ENCODE measurements at regions not wholly inside any gene's neighbourhood (a gene's known extent, or its start where the extent isn't known, plus 50 kb on each side); places are given as distances from the start of the nearest gene placed in this dataset.

GRCh38 chr5:1699394-1699793, 100.2 kb downstream of the MRPL36 start:
- intact Hi-C loops (cut with DNase I): loop anchor here in 1 of 4 donors (5.0 kb wide), 1 partner anchor 1833 kb away; no protein-coding TSS in a partner anchor
- WGBS, 3 donors: 78 to 83% (median 82%) methylated on average over 6 of the region's 6 CpGs
- H3K4me3 ChIP-seq: no peak overlapping the region
- H3K27ac ChIP-seq: no peak overlapping the region
- no peaks in the 10 kb centered on the region for H3K9me3 ChIP-seq
- TF ChIP-seq CTCF (IDR thresholded peaks at IDR 0.05) (no peak), EP300 (IDR thresholded peaks at IDR 0.05) (no peak), POLR2A (IDR thresholded peaks at IDR 0.05) (no peak)
- no peaks in the 10 kb centered on the region for H3K27me3 ChIP-seq
- no peak for DNase-seq
- no peaks in the 10 kb centered on the region for H3K4me1 ChIP-seq (ENCODE audit: insufficient read depth)
- no peaks in the 10 kb centered on the region for H3K36me3 ChIP-seq

GRCh38 chr5:1698589-1699316, 100.9 kb downstream of the MRPL36 start:
- WGBS, 3 donors: 83 to 85% (median 83%) methylated on average over 12 of the region's 12 CpGs
- H3K9me3 ChIP-seq: no peaks in the 10 kb centered on the region
- H3K27me3 ChIP-seq: no peaks in the 10 kb centered on the region
- H3K36me3 ChIP-seq: no peaks in the 10 kb centered on the region
- H3K27ac ChIP-seq: no peak overlapping the region
- H3K4me3 ChIP-seq: no peak overlapping the region
- TF ChIP-seq EP300 (IDR thresholded peaks at IDR 0.05) (no peak), POLR2A (IDR thresholded peaks at IDR 0.05) (no peak), CTCF (IDR thresholded peaks at IDR 0.05) (no peak)
- H3K4me1 ChIP-seq (ENCODE audit: insufficient read depth): no peaks in the 10 kb centered on the region
- no peak for DNase-seq
- intact Hi-C loops (cut with DNase I): loop anchor here in 1 of 4 donors (5.0 kb wide), 1 partner anchor 1834 kb away; no protein-coding TSS in a partner anchor

- no peak overlapping the region for H3K4me3 ChIP-seq
- WGBS, 3 donors: 50 to 52% (median 50%) methylated on average over 2 of the region's 2 CpGs
- no peaks in the 10 kb centered on the region for H3K4me1 ChIP-seq (ENCODE audit: insufficient read depth)
- no peaks in the 10 kb centered on the region for H3K9me3 ChIP-seq
- TF ChIP-seq POLR2A (IDR thresholded peaks at IDR 0.05) (no peak), EP300 (IDR thresholded peaks at IDR 0.05) (no peak), CTCF (IDR thresholded peaks at IDR 0.05) (no peak)
- no peak overlapping the region for H3K27ac ChIP-seq
- H3K36me3 ChIP-seq: no peaks in the 10 kb centered on the region
- no peaks in the 10 kb centered on the region for H3K27me3 ChIP-seq
- intact Hi-C loops (cut with DNase I): no loop called here
- no peak for DNase-seq
These were observed 107.3 kb downstream of the MRPL36 start for GRCh38 chr5:1692381-1692780.

- H3K27ac ChIP-seq: no peak overlapping the region
- no peaks in the 10 kb centered on the region for H3K9me3 ChIP-seq
- intact Hi-C loops (cut with DNase I): no loop called here
- no peak for DNase-seq
- 76 to 78% (median 77%) methylated on average over 13 of the region's 13 CpGs for WGBS, 3 donors
- TF ChIP-seq CTCF (IDR thresholded peaks at IDR 0.05) (no peak), POLR2A (IDR thresholded peaks at IDR 0.05) (no peak), EP300 (IDR thresholded peaks at IDR 0.05) (no peak)
- no peaks in the 10 kb centered on the region for H3K36me3 ChIP-seq
- H3K4me1 ChIP-seq (ENCODE audit: insufficient read depth): no peaks in the 10 kb centered on the region
- no peak overlapping the region for H3K4me3 ChIP-seq
- H3K27me3 ChIP-seq: no peaks in the 10 kb centered on the region
These were observed 112.2 kb downstream of the MRPL36 start for GRCh38 chr5:1687301-1687970.
